Activated CD8-positive, alpha-beta memory T cell treated with anti-CD3 and anti-CD28 coated beads for 4 hours (primary cell): ENCODE measurements at regions not wholly inside any gene's neighbourhood (a gene's known extent, or its start where the extent isn't known, plus 50 kb on each side); places are given as distances from the start of the nearest gene placed in this dataset.
"Not testable (repeated sequence)": the region's sequence is repeated elsewhere in the genome, so short reads cannot be mapped to it uniquely, and the experiment has no call there.

Experiments
- DNase-seq, 2 donors: peaks; one replicate each; pipeline ENCODE4 v3.0.0-alpha.2; 2020; ENCODE audit warnings: low read depth in 2 of 2

DNA sequence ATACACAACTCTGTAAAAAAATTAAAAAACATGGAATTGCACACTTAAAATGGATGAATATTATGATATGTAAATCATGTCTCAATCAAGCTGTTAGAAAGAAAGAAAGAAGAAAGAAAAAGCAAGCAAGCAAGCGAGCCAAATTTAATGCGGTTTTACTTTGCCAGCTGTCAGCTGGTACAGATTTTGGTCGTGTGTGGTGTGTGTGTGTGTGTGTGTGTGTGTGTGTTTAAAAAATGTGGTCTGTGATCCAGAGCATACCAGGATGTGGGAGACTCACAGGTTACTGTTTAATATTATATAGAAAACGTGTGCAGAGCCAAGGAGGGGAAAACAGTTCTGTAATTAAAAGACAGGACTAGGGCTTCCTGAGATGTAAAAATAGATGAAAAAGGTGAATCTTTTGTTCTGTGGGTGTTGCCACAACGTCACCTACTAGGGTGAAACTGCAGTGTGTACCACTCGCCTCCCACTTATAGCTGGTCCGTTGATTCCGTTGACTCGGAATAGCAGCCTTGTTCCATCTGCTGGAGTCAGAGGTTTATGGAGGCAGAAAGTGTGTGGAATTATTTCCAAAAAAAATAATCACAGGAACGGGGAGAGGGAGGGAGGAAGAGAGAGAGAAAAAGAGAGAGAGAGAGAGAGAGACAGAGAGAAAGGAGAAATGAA is 197.7 kb downstream of the BCAS1 start:
- peak in 1 of 2 donors; percentile 21 for DNase-seq

DNA sequence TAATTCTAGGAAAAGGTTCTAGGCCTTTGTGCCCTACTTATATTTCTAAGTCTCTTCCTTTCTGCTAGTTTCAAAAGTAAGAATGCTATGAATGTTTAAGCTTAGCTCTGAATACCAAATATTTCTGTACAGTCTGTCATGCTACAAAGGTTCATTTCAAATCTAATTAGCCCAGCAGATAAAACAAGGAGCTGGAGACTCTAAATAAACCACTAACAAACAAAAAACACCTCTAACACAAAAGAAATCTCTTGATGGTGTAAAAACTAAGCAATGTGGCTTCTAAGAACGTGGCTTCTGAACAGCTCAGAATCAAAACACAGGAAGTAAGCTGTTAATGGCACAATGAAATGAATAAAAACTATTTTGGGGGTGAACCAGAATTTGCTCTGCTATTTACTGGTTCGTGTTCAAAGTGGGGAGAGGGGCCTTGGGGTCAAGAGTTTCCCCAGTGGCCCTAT is 198.3 kb downstream of the BCAS1 start:
- no peak for DNase-seq

DNA sequence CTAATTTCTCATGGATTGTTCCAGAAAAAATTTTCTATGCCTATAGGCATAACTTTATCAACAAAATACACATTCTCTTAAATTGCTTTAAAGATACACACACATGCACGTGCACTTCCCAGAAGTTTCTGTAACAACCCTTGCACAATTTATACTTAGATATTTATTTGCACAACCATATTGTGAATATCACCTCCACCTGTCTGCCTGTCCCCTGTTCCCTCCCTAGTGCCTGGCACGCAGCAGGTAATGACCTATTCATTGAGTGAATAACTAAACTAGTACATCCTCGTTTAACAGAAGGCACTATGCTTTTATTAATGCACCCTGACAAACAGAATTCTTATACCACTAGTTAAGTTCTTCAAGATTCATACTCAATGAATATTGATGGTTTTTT is 198.9 kb downstream of the BCAS1 start:
- no peak for DNase-seq

DNA sequence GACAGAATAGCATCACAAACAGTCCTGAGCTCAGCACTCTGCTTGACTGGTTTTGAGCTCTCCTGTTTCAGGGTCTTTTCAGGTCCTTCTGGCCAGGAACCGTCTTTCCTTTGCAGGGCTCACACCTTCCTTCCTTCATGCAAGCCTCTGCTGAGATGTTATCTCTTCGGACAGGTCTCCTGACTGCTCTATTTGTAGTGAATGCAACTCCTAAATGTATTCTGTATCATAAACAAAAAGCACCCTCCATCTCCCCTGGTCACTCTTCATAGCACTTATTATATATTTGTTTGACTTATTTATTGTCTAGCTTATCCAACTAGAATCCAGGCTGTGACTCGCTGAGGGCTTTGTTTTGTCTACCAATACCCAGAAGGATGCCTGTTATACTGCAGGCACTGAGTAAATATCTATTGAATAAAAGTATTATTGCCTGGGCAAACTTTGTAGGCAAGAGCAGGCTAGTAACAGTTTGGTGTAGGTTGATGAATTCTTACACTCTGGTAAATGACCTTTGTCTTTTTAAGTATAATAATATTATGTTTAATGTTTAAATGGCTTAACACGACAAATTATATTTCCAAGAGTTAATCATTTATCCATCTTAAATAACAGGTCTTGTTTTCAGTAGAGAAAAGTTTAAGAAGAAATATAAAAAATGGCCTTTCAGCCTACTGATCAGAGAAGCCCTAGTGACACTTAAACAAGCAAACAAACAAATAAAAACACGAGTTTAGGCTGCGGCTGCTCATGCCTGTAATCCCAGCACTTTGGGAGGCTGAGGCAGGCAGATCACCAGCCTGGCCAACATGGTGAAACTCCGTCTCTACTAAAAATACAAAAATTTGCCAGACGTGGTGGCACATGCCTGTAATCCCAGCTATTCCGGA is 199.7 kb downstream of the BCAS1 start:
- no peak for DNase-seq

DNA sequence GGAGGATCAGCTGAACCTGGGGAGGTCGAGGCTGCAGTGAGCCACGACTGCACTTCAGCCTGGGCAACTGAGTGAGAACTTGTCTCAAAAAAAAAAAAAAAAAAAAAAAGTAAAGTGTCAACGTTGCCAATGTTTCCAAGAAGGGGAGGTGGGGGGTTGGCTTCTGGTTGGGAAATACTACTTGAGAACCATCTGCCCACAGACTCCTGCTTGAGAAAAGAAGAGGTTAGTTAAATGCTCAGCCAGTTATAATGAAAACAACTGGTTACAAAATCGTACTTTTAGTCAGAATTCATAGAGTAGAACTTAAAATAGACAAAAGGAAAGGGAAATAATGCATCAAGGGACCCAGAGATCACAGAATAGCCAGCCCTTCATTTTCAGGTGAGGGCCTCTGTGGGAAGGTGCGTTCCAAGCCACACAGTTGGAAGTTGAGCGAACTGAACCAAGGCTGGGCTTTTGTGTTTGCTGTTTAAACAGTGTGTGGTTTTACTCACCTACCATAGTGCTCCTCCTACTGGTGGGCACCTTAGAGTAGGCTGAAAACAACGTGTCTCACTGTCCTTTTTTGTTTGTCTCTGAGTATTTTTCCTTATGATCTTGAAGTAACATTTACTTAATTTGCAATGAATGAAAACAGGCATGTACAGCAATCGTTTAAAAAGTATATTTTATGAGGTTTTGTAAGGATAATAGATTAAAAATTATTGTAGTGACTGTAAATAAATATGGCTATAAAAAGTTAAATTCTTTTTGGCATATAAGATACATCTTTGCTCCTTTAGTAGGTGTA is 200.7 kb downstream of the BCAS1 start:
- DNase-seq, result peak in 1 of 2 donors; percentile 51

DNA sequence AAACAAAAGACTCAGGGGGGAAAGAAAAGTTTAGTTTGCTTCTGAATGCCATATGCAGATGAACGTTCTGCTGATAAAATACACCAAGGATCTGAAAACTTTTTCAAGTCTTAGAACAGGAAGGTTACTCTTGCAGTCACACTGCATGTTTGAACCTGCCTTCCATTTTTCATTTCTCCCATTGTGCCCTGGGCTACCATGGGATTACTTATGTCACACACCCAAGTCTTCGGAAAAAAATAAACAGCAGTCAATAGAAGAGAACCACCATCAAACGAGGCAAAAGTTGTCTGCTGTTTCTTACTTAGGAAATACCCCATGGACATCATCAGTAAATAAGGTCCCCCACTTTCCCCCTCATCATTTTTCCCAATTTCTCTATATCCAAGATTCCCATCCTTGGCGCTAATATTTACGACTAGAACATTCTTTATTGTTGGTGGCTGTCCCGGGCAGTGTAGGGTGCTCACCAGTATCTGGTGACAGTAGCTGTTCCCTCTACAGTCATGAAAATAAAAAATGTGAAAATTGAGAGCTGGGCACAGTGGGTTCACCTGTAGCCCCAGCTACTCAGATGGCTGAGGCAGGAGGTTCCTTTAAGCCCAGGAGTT is 202.5 kb downstream of the BCAS1 start:
- no peak for DNase-seq

DNA sequence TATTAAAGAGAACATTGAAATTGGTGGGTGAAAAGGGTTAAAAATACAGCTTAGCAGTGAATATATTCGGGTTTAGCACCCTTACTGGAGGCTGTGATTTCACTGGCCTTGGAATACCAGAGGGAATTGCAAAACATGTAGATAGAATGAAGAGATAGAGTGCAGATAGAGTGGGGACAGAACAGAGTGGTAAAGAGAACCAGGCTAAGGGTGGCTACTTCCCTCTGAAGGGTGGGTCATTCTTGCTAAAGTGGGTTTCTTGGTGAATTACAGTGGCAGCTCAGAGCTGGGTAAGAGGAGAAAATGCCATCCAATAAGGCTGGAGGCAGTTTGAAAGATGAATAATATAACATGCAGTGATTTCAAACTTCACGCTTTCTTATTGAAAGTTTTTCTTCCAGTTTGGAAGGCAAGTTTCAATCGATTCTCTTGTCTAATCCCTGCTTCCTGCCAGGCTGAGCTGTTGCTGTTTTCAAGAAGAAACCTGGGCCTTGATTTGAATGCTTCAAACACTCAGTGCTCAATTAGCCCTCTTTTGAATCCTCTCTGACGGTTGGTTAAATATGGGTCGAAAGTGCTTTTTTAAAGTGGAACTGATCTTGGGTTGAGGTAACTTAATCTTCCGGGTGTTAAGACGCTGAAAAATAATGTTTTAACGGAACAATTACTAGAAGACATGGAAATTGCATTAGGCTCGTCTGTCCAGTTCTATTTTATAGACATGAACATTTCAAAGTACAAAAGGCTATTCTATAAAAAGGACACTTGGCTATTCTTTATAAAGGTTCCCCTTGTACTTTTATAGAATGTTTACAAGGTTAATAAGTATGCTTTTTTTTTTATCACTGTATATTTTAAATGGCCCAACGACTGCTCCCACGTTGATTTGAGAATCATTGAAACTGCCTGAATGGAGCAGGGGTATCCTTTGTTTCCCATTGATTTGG is 203.3 kb downstream of the BCAS1 start:
- no peak for DNase-seq

DNA sequence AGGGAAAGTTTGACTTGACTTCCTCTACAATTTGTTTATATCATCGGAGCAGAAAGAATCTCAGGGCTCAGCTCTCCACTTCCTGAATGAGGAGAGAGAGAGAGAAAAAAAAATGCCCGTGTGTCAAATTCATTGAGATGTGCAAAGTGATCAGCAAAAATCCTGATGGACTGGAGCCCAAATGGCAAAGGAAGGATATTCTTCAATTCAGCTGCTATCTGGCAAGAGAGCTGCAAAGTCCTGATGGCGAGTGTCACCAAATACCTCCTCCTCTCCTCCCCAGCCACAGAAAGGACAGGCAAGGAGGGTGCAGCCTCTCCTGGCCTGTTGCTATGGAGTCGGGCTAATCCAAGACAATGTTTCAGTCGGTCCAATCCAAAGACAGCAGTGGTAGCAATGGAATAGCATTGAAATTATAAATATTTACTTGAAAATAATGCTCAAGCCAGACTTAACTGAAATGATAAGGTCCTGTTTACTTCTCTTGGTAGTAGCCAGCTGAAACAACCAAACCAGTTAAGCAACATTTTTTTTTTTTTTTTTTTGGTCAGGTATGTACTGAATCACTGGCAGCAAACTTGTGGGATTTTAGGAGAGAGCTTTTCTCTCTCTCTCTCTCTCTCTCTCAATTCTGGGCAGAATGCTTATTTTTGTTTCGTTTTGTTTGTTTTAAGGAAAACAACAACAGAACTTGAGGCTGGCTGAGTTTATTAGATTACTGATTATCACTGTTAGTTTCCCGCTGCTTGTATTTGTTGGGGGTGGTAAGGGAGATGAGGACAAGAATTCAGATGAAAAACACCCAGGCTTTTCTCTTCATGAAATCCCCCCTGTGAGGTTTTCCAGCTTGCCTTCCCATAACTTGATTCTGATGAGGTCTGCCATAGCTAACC is 204.2 kb downstream of the BCAS1 start:
- DNase-seq, result no peak

DNA sequence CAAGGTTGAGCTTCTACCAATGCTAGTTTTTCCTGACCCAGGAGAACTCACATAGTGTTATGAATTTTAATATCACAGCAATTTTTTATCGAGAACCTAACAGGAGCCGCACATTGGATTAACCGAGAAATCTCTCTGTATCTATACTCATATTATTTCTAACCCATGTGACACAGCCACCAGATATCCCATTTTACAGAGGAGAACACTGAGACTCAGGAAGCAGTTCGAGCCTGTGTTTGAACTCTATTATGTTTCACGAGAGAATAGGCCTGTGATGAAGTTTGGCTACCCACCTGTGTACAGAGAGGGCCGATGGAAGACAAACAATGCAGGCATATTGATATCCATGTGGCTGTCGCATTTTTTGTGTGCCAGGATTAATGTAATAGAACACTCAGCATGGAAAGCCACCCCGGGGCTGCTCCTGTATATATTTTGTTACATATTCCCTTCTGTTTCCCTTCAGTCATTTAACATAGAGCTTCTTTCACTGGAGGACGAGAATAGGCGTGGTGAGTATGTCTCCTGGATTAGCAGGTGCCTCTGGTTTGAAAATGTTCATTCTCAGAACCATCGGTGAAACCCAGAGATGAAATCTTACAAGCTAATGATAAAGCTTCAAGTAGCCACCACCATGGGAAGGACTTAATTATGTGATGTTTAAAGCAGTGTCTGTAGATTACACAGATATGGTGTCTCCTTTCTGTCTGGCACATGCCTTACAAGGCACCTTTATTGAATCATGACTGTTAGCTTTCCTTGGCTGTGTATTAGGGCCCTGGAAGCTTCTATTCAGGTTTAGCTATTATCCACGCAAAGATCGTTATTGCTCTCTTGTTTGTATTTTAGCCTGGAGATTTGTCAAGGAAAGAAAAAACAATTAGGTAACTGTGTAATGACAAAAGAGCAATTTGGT is 205.4 kb downstream of the BCAS1 start:
- DNase-seq, result not testable (repeated sequence)

DNA sequence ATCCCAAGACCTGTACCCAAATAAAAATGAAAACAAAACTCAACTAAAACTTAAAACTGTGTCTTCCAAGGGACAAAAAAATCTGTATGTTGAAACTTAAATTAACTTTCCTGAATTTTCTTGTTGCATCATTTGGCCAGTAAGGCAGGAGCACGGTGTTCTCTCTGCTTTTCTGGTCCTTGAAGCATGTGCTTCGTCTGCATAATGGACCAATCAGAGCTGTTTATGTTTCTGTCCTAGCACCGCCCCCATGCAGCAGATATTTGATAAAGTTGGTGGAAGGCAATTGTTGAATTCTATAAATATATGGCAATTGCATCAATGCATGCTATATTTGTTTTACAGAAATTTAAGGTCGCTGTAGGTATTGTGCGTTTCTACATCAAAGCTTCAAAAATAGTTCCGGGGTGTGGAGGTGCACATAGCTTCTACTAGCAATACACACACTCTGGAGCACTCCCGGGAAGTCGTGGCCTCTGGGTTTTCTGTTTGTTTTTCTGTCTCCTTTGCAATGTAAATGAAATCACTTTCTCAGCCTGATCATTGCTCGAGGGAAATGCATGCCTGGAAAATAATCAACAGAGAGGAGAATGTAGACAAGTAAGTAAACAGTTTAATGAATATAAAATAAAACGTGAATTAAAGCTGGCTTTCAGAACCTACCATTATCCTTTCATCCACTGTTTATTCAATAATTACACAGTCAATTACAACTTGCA is 206.3 kb downstream of the BCAS1 start:
- not testable (repeated sequence) for DNase-seq

DNA sequence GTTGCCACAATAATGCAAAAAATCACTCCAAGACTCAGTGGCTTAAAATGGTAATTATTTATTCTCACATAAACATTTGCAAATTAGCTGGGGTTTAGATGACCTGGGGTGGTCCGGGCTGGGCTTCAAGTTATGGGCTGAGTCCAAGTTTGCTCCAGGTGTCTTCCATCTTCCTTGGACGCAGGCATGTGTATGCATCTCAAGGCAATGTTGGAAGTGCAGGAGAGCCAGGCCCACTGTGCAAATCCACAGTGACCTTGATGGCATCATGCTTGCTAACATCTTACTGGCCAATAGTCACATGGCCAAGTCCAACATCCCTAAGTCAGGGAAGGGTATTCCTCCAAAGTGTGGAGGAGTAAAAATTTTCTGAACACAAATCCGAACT is 206.9 kb downstream of the BCAS1 start:
- not testable (repeated sequence) for DNase-seq

DNA sequence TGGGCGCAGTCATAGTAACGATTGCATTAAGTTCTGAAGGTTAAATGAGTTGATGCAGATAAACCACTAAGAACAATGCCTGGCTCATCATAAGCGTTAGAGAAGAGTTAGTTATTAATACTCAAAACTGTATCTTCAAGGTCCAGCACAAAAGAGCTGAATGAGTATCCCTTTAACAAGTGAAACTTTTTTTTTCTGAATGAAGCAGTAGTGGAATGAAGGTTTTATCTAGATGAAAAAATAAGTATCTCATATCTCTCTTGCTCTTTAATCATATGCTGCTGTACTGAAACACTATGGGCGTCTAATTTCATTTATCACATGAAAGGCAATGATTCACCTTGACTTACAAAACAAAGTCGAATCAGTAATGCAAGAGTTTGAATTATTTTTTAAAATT is 207.4 kb downstream of the BCAS1 start:
- DNase-seq, result not testable (repeated sequence)

DNA sequence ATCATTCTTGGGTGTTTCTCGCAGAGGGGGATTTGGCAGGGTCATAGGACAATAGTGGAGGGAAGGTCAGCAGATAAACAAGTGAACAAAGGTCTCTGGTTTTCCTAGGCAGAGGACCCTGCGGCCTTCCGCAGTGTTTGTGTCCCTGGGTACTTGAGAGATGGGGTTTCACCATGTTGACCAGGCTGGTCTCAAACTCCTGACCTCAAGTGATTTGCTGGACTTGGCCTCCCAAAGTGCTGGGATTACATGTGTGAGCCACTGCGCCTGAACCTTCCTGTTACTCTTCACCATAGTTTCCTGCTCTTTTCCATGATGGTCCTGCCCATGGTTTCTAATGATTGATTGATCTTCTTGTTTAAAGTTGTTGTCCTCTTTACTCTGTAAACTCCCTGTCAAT is 207.9 kb downstream of the BCAS1 start:
- DNase-seq, result not testable (repeated sequence)

DNA sequence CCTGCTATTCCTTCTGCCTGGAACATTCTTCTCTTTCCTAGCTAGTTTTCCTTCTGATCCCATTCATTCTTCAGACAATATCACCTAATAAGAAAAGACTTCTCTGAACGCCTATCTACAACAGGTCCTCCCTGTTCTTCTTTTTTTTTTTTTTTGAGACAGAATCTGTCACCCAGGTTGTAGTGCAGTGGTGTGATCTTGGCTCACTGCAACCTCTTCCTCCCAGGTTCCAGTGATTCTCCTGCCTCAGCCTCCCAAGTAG is 208.3 kb downstream of the BCAS1 start:
- not testable (repeated sequence) for DNase-seq

DNA sequence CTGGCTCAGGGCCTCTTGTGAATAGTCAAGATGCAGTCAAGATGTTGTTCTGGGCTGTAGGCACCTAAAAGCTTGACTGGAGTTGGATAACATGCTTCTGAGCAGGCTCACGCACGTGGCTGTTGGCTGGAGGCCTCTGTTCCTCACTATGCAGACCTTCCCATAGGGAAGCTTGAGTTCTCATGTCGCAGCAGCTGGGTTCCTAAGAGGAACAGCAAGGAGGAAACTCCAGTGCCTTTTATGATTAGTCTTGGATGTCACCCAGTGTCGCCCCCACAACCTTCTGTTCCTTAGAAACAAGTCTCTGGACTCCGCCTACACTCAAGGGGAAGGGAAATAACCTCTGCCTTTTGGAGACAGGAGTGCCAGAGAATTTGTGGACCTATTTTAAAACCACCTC is 210.7 kb downstream of the BCAS1 start:
- DNase-seq, result no peak

DNA sequence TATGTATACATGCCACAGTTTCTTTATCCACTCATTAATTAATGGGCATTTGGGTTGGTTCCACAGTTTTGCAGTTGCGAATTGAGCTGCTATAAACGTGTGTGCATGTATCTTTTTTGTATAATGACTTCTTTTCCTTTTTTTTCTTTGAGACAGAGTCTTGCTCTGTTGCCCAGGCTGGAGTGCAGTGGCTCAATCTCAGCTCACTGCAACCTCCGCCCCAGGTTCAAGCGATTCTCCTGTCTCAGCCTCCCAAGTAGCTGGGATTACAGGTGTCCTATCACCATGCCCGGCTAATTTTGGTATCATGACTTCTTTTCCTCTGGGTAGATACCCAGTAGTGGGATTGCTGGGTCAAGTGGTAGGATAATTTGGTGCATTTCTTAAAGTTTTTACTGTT is 211.4 kb downstream of the BCAS1 start:
- DNase-seq, result not testable (repeated sequence)

DNA sequence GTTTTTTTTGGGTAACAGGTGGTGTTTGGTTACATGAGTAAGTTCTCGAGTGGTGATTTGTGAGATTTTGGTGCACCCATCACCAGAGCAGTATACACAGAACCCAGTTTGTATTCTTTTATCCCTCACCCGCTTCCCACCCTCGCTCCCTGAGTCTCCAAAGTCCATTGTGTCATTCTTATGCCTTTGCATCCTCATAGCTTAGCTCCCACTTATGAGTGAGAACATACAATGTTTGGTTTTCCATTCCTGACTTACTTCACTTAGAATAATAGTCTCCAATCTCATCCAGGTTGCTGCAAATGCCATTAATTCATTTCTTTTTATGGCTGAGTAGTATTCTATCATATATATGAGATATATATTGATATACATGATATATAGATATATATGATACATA is 211.9 kb downstream of the BCAS1 start:
- DNase-seq, result not testable (repeated sequence)

DNA sequence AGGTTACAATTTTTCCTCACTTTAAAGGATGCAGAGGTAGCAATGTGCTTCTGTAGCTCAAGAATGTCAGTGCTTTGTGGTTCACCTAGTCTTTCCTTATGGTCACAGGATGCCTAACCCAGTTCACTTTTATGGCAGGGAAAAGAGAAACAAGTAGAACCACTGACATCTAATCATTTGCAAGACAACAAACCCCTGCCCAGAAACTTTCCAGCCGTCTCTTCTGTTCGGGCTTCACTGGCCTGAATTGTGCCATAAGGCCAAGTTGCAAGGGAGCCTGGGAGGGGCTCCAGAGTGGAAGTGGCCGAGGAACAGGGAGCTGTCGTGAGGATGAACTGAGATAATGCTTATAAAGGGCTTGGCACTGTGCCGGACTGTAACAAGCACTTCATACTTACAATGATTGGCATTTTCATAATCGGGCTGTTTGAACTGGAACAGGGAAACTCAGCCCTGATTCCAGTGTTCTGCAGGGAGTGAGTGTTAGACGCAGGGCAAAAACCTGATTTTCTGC is 212.6 kb downstream of the BCAS1 start:
- no peak for DNase-seq
